ENCODE measurements at regions not wholly inside any gene's neighbourhood (a gene's known extent, or its start where the extent isn't known, plus 50 kb on each side); places are given as distances from the start of the nearest gene placed in this dataset.
A peak's percentile ranks its signal among the peaks of the same experiment; 100 is the strongest.
"Not testable (repeated sequence)": the region's sequence is repeated elsewhere in the genome, so short reads cannot be mapped to it uniquely, and the experiment has no call there.

DNA sequence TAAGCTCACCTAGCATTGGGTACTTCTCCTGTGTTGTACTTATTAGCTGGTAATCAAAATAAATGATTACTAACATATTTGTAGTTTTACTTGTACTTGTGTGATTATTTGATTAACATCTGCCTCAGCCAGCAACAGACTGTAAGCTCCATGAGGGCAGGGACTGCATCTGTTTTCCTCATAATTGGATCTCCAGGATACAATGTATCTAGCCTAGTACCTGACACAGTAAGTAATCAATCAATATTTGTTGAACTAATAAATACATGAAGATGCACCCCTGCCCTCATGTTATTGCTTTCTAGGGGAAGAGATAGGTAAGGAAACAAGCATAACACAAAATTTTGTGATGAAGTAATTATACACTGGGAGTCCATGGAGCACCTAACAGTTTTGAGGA is 101.5 kb downstream of the TENT5C start:
- DNase-seq: no peak

DNA sequence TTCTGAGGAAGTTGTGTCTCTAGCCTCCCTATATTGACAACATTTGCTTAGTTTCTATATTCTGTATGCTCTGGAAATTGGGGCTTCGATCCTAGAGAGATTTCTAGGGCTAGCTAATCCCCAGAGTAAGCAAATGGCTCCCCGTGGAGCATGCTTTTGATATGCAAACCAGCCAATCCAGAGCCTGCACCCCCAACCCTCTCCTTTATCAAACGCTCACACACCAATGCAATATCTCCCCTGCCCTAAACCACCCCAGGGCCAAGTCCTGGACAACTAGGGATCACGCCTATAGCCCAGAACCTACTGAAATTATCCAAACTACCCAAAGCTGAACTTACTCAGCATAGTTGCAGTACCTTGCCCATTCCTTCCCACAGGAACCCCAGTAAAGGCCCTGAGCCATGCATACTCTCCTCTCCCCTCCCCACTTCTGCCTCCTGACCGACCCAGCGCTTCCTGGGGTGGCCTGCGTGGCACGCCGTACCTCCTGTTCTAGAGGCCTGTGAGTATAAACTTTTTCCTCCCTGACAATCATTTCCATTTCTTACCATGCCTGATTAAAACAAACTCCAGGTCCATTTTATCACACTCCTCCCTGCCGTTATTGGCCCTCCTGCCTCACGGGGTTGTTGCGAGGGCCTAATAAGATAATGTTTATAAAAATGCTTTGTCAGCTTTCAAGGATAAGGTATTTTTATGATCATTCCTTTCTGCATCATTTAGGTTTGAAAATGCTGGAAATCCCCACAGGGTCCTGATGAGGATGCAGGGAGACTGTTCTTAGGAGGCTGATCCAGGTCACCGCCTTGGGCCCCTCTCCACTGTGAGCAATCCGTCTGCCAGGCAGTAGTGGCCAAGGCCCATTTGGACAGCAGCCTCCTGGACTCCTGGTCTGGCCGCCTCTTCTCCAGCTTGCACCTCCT is 102.7 kb downstream of the TENT5C start:
- DNase-seq: no peak

- DNase-seq: no peak
These were observed 103.4 kb downstream of the TENT5C start for GRCh38 chr1:117709249-117709691.

DNA sequence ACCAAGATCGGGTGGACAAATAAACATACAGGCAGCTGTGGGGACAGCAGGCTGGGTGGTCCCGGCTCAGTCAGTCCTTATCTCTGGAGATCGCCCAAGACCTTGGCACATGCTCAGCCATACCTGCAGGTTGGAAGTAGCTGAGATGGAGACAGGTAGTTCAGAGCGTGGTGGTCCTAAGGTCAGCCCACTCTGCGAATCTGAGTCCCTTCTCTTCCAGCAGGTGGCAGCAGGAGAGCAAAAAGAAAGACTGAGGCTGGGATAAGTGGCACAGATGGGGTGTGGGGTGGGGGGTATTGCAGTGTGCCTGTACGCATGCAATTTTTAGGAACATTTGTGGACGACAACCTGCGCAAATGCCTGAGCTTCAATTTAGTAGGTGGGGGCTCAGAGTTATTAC is 104.9 kb downstream of the TENT5C start:
- no peak for DNase-seq

GRCh38 chr1:117712621-117713020 is 106.8 kb downstream of the TENT5C start:
- no peak for DNase-seq

DNA sequence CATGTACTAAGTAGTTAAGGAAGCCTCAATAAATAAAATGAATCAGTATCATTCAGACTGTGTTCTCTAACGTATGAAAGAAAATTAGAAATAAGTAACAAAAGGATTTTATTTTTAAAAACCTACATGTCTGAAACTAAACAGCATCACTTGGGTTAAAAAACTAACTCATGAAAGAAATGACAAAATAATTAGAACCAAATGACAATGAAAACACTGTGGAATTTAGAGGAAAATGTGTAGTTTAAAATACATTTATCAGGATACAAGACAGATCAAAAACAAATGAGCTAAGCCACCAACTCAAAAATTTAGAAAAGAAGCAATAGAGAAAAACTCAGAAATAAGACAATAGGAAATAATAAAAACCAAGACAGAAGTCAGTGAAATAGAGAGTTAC is 108.7 kb downstream of the TENT5C start:
- no peak for DNase-seq

GRCh38 chr1:117716030-117716429 is 110.2 kb downstream of the TENT5C start:
- DNase-seq: not testable (repeated sequence)

DNA sequence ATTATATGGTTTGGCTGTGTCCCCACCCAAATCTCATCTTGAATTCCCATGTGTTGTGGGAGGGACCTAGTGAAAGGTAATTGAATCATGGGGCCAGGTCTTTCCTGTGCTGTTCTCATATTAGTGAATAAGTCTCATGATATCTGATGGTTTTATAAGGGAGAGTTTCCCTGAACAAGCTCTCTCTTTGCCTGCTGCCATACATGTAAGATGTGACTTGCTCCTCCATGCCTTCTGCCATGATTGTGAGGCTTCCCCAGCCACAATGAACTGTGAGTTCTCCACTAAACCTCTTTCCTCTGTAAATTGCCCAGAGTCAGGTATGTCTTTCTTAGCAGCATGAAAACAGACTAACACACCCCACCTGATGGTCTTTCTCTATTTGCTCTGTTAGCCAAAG is 112.1 kb downstream of the TENT5C start:
- DNase-seq: not testable (repeated sequence)

- DNase-seq: not testable (repeated sequence)
These were observed 112.7 kb downstream of the TENT5C start for GRCh38 chr1:117718596-117718995.

DNA sequence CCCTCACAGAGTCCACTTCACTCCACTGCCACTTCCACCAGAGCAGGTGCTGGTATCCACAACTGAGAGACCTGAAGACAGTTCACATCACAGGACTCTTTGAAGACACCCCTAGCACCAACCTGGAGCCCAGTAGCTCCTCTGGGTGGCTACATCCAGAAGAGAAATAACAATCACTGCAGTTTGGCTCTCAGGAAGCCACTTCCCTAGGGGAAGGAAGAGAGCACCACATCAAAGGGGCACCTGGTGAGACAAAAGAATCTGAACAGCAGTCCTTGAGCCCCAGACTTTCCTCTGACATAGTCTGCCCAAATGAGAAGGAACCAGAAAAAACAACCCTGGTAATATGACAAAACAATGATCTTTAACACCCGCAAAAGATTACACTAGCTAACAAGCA is 113.2 kb downstream of the TENT5C start:
- DNase-seq: no peak

DNA sequence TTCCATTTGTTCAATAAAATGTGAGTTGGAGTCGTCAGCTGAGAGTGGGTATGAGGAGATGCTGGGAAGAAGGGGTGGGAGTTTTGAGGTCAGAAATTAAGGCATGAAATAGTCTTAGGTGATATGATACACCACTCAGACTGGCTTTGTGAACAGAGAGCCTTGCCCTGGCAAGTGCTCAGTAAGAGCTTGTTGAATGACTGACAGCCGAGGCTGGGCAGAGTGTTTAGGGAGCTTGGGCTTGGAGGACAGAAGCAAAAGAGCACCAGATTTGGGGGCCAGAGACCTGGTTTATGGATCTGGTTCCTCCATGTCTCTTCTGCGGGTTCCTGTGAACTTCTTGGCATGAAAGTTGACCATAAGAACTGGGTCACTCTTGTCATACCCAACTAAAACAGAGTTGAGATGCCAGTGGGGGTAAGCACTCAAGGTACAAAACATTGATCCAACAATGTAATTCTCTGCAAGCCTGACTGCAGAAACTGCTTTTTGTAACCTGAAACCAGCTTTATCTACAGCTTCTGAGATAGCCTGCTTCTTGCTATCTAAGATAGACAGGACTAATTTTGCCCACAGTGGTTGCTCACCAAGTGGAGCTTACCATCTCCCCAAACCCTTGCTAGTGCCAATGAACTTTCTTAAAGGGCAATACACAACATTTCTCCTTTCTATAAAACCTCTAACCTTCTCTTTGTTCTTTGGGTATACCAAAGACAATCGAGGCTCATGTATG is 126.4 kb downstream of the TENT5C start:
- no peak for DNase-seq

GRCh38 chr1:117732956-117733355 is 127.1 kb downstream of the TENT5C start:
- no peak for DNase-seq

DNA sequence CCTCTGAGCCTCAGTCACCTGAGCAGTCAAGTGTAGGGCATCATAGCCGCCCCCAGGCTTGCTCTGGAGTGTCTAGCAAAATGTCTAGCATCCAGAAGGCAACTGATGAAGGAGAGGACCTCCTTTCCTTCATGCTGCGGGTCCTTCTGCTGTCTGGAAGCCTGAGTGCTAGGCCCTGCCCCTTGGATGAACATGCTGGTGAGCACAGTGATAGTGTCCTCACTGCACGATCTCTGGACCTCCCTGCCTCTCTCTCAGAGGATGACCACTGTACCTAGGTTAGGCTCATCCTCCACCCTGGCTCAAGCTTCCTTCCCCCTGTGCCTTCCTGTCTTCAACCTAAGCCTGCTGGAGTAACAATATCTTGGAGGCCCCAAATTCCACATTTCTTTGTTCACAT is 128.6 kb downstream of the TENT5C start:
- no peak for DNase-seq

GRCh38 chr1:117735045-117735992 is 129.5 kb downstream of the TENT5C start:
- DNase-seq: peak; percentile 5

- no peak for DNase-seq
These were observed 133.7 kb downstream of the TENT5C start for GRCh38 chr1:117739504-117739903.

GRCh38 chr1:117740496-117740895 is 134.6 kb downstream of the TENT5C start:
- DNase-seq: no peak

DNA sequence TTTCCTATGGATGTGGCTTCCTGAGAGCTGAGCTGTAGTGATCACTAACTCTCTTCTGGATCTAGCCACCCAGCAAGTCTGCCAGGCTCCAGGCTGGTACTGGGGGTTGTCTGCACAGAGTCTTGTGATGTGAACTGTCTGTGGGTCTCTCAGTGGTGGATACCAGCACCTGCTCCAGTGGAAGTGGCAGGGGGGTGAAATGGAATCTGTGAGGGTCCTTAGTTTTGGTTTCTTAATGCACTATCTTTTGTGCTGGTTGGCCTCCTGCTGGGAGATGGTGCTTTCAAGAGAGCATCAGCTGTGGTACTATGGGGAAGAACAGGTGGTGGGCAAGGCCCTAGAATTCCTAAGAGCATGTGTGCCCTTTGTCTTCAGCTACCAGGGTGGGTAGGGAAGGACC is 140.7 kb downstream of the TENT5C start:
- DNase-seq: not testable (repeated sequence)

DNA sequence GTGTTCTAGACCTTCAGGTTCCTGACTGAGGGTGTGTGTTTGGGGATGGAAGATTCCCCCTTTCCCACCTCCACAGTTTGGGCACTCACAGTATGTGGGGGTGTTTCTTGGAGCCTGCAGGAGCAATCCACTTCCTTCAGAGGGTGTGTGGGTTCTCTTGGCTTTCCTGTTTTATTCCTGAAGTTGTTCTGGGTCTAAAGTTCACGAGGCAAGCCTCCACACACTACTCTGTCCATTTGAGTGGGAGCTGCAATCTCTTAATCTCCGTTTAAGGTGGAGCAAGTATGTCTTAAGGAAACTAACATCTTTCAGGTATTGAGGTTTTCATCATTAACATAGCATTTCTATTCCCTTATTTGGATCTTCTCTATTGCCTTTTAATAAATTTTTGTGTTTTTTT is 141.8 kb downstream of the TENT5C start:
- DNase-seq: no peak

DNA sequence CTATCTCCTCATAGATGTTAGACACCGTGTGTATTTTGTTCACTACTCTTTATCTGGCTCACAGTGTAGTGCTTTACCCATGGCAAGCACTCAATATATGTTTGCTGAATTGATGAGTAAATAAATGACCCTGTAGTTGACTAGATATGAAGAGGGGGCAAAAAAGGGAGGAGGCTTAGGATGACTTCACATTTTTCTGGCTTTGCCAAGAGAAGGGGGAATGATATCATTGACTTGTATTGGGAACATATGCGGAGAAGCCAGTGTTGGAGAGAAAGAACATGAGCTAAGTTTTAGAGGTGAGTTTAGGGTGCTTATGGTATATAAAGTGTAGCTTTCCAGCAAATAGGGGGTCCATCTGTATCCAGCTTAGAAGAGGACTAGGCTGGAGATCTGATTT is 145.5 kb downstream of the TENT5C start:
- no peak for DNase-seq

DNA sequence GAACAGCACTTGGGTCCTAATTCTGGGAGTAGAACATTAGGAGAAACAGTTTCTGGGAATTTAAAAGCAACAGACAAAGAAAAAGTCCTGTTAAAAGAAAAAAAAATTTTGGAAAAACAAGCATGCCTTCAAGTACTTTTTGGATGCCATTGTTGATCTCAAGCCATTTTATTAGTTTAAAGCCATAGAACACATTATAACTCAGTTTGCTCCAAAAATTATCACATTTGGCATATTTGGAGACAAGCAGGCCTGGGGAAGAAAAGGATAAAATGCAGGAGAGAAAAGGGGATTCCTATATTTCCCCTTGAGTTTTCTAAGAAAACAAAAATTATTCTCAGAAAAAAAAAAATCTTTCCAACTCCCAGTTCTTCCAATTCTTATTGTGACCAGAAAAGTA is 146.8 kb downstream of the TENT5C start:
- DNase-seq: no peak

DNA sequence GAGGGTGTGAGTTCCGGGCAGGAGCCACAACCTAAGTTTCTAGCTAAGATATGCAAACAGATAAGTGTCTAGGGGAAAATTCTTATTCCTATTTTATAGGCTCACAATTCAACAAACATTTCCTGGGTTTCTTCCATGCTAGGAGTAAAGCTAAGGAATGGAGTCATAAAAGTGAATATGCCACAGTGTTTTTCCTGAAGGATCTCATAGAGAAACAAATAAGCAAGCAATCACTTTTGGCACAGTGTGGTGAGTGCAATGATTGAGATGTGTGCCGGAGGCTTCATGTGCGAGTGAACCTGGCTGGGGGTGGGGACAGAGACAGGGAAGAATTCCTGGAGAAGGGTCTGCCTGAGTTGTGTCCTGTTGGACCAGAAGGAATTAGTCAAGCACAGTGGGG is 147.4 kb downstream of the TENT5C start:
- DNase-seq: no peak

DNA sequence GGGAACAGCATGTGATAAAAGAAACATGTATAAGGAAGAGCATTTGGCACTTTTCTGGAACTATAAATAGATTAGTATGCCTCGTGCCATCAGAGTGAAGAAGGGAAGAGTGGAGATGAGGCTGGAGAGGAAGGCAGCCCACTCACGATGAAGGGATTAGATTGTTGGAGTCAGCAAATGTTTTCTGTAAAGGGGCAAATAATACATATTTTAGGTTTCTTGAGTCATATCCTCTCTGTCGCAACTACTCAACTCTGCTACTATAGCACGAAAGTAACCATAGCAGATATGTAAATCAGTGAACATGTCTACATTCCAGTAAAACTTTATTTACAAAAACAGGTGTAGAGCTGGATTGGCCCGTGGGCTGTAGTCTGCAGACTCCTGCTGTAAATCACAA is 147.8 kb downstream of the TENT5C start:
- DNase-seq: no peak
